Stimulated activated effector memory CD8-positive, alpha-beta T cell treated with anti-CD3 and anti-CD28 coated beads, Interleukin-12 subunit alpha, Interleukin-12 subunit beta, amount 100 ng/mL, for 72 hours (primary cell): ENCODE measurements at regions not wholly inside any gene's neighbourhood (a gene's known extent, or its start where the extent isn't known, plus 50 kb on each side); places are given as distances from the start of the nearest gene placed in this dataset.

ENCODE experiments used
- ATAC-seq: fragments of 150-1000 bp; cut with Tn5 transposase; 2 replicates; pipeline ENCODE4 v1.10.0; 2021
- DNase-seq, 2 donors: peaks; one replicate each; pipeline ENCODE4 v3.0.0; 2021 to 2022; ENCODE audit warnings: low spot score in 2 of 2
- H3K27ac Mint-ChIP-seq: one replicate; pipeline ENCODE4 v1.8.0; 2022; ENCODE audit warnings: mild to moderate bottlenecking, mixed read lengths
- H3K36me3 Mint-ChIP-seq: one replicate; pipeline ENCODE4 v1.8.0; 2022; ENCODE audit warnings: mild to moderate bottlenecking, mixed read lengths
- H3K4me1 Mint-ChIP-seq: one replicate; pipeline ENCODE4 v1.8.0; 2022; ENCODE audit warnings: mixed read lengths
- H3K4me3 Mint-ChIP-seq: one replicate; pipeline ENCODE4 v1.8.0; 2022; ENCODE audit warnings: mild to moderate bottlenecking, mixed read lengths
- H3K9me3 Mint-ChIP-seq: one replicate; pipeline ENCODE4 v1.8.0; 2022; ENCODE audit warnings: mixed read lengths

- Mint-ChIP-seq H3K36me3 (no peaks in the 10 kb centered on the region), H3K4me1 (no peaks in the 10 kb centered on the region), H3K4me3 (no peak overlapping the region), H3K27ac (no peak overlapping the region), H3K9me3 (peaks cover 12% of the 10 kb centered on the region)
- ATAC-seq (no peak), DNase-seq (no peak)
These were observed 878.4 kb upstream of the NEGR1 start for GRCh38 chr1:73160759-73161158.

GRCh38 chr1:73144311-73144710, 862.0 kb upstream of the NEGR1 start:
- Mint-ChIP-seq H3K4me1 (no peaks in the 10 kb centered on the region), H3K9me3 (peaks cover 13% of the 10 kb centered on the region)

GRCh38 chr1:73136975-73137374, 854.6 kb upstream of the NEGR1 start:
- H3K4me1 Mint-ChIP-seq = no peaks in the 10 kb centered on the region
- no peak for ATAC-seq
- DNase-seq = no peak
- H3K4me3 Mint-ChIP-seq = no peak overlapping the region
- H3K36me3 Mint-ChIP-seq = no peaks in the 10 kb centered on the region
- peaks cover 14% of the 10 kb centered on the region for H3K9me3 Mint-ChIP-seq
- no peak overlapping the region for H3K27ac Mint-ChIP-seq

More at GRCh38 chr1:73144311-73144710, 862.0 kb upstream of the NEGR1 start:
- ATAC-seq = no peak
- Mint-ChIP-seq H3K4me3 (no peak overlapping the region), H3K27ac (no peak overlapping the region), H3K36me3 (no peaks in the 10 kb centered on the region)
- no peak for DNase-seq

GRCh38 chr1:73106931-73107330, 824.6 kb upstream of the NEGR1 start:
- Mint-ChIP-seq H3K9me3 (peaks cover 18% of the 10 kb centered on the region), H3K27ac (no peak overlapping the region), H3K4me3 (no peak overlapping the region), H3K36me3 (no peaks in the 10 kb centered on the region), H3K4me1 (no peaks in the 10 kb centered on the region)
- ATAC-seq = no peak
- no peak for DNase-seq

GRCh38 chr1:73105755-73106154, 823.4 kb upstream of the NEGR1 start:
- Mint-ChIP-seq H3K36me3 (no peaks in the 10 kb centered on the region), H3K27ac (no peak overlapping the region), H3K4me3 (no peak overlapping the region), H3K9me3 (peaks cover 15% of the 10 kb centered on the region), H3K4me1 (no peaks in the 10 kb centered on the region)
- no peak for ATAC-seq
- no peak for DNase-seq

- no peaks in the 10 kb centered on the region for H3K36me3 Mint-ChIP-seq
- no peak overlapping the region for H3K4me3 Mint-ChIP-seq
- no peak for DNase-seq
- ATAC-seq = no peak
- no peaks in the 10 kb centered on the region for H3K4me1 Mint-ChIP-seq
- H3K9me3 Mint-ChIP-seq = peaks cover 15% of the 10 kb centered on the region
- no peak overlapping the region for H3K27ac Mint-ChIP-seq
These were observed 822.4 kb upstream of the NEGR1 start for GRCh38 chr1:73104749-73105148.

GRCh38 chr1:73100216-73100615, 817.9 kb upstream of the NEGR1 start:
- no peak overlapping the region for H3K4me3 Mint-ChIP-seq
- no peaks in the 10 kb centered on the region for H3K36me3 Mint-ChIP-seq
- H3K4me1 Mint-ChIP-seq = no peaks in the 10 kb centered on the region
- ATAC-seq = no peak
- peaks cover 13% of the 10 kb centered on the region for H3K9me3 Mint-ChIP-seq
- no peak overlapping the region for H3K27ac Mint-ChIP-seq
- DNase-seq = no peak

- ATAC-seq = no peak
These were observed 815.6 kb upstream of the NEGR1 start for GRCh38 chr1:73097917-73098316.

GRCh38 chr1:73096841-73097240, 814.5 kb upstream of the NEGR1 start:
- peaks cover 10% of the 10 kb centered on the region for H3K9me3 Mint-ChIP-seq
- H3K36me3 Mint-ChIP-seq = no peaks in the 10 kb centered on the region
- no peak overlapping the region for H3K4me3 Mint-ChIP-seq
- DNase-seq (no peak), ATAC-seq (no peak)
- no peak overlapping the region for H3K27ac Mint-ChIP-seq
- H3K4me1 Mint-ChIP-seq = no peaks in the 10 kb centered on the region

More at GRCh38 chr1:73097917-73098316, 815.6 kb upstream of the NEGR1 start:
- Mint-ChIP-seq H3K27ac (no peak overlapping the region), H3K4me3 (no peak overlapping the region), H3K4me1 (no peaks in the 10 kb centered on the region), H3K36me3 (no peaks in the 10 kb centered on the region), H3K9me3 (peaks cover 6% of the 10 kb centered on the region)
- DNase-seq = no peak

GRCh38 chr1:73092383-73092782, 810.0 kb upstream of the NEGR1 start:
- Mint-ChIP-seq H3K9me3 (peaks cover 16% of the 10 kb centered on the region), H3K4me3 (no peak overlapping the region), H3K4me1 (no peaks in the 10 kb centered on the region), H3K36me3 (no peaks in the 10 kb centered on the region), H3K27ac (no peak overlapping the region)
- ATAC-seq = no peak
- DNase-seq = no peak

- H3K4me1 Mint-ChIP-seq = no peaks in the 10 kb centered on the region
- peaks cover 10% of the 10 kb centered on the region for H3K9me3 Mint-ChIP-seq
- no peak overlapping the region for H3K4me3 Mint-ChIP-seq
- no peaks in the 10 kb centered on the region for H3K36me3 Mint-ChIP-seq
- no peak overlapping the region for H3K27ac Mint-ChIP-seq
- no peak for DNase-seq
- ATAC-seq = no peak
These were observed 784.5 kb upstream of the NEGR1 start for GRCh38 chr1:73066866-73067265.

GRCh38 chr1:73065339-73066041, 783.2 kb upstream of the NEGR1 start:
- H3K9me3 Mint-ChIP-seq = peaks cover 12% of the 10 kb centered on the region
- H3K4me3 Mint-ChIP-seq = no peak overlapping the region
- no peaks in the 10 kb centered on the region for H3K4me1 Mint-ChIP-seq
- no peak overlapping the region for H3K27ac Mint-ChIP-seq
- H3K36me3 Mint-ChIP-seq = no peaks in the 10 kb centered on the region
- no peak for ATAC-seq
- no peak for DNase-seq

- H3K27ac Mint-ChIP-seq = no peak overlapping the region
- no peak overlapping the region for H3K4me3 Mint-ChIP-seq
- ATAC-seq (no peak), DNase-seq (no peak)
- H3K4me1 Mint-ChIP-seq = no peaks in the 10 kb centered on the region
- H3K9me3 Mint-ChIP-seq = peaks cover 22% of the 10 kb centered on the region
- no peaks in the 10 kb centered on the region for H3K36me3 Mint-ChIP-seq
These were observed 774.5 kb upstream of the NEGR1 start for GRCh38 chr1:73056826-73057225.

GRCh38 chr1:73044241-73045036, 762.1 kb upstream of the NEGR1 start:
- Mint-ChIP-seq H3K4me3 (no peak overlapping the region), H3K36me3 (no peaks in the 10 kb centered on the region), H3K9me3 (peaks cover 16% of the 10 kb centered on the region), H3K27ac (no peak overlapping the region), H3K4me1 (no peaks in the 10 kb centered on the region)
- ATAC-seq (no peak), DNase-seq (no peak)

GRCh38 chr1:73042403-73042802, 760.1 kb upstream of the NEGR1 start:
- DNase-seq (no peak), ATAC-seq (no peak)
- Mint-ChIP-seq H3K4me3 (no peak overlapping the region), H3K36me3 (no peaks in the 10 kb centered on the region), H3K9me3 (peaks cover 11% of the 10 kb centered on the region), H3K27ac (no peak overlapping the region), H3K4me1 (no peaks in the 10 kb centered on the region)

- no peak for DNase-seq
- ATAC-seq = no peak
- H3K27ac Mint-ChIP-seq = no peak overlapping the region
- no peaks in the 10 kb centered on the region for H3K4me1 Mint-ChIP-seq
- peaks cover 11% of the 10 kb centered on the region for H3K9me3 Mint-ChIP-seq
- no peaks in the 10 kb centered on the region for H3K36me3 Mint-ChIP-seq
- H3K4me3 Mint-ChIP-seq = no peak overlapping the region
These were observed 758.5 kb upstream of the NEGR1 start for GRCh38 chr1:73040811-73041210.
